ENCODE measurements at regions not wholly inside any gene's neighbourhood (a gene's known extent, or its start where the extent isn't known, plus 50 kb on each side); places are given as distances from the start of the nearest gene placed in this dataset.

GRCh38 chr16:86734543-86735460 lies 156.5 kb downstream of the FOXL1 start:
- TF ChIP-seq CTCF (IDR thresholded peaks at IDR 0.05; ENCODE audit: poor library complexity) (no peak), EZH2phosphoT487 (IDR thresholded peaks at IDR 0.05; ENCODE audit: low read depth, severe bottlenecking, unreplicated experiment) (no peak), EZH2 (IDR thresholded peaks at IDR 0.05; ENCODE audit: borderline replicate concordance) (no peak)

Measured in hepatocyte (in vitro differentiated cells).